H9 (cell line): ENCODE measurements at regions not wholly inside any gene's neighbourhood (a gene's known extent, or its start where the extent isn't known, plus 50 kb on each side); places are given as distances from the start of the nearest gene placed in this dataset.

ENCODE experiments used
- DNase-seq: peaks from one replicate; pipeline ENCODE4 v3.0.0-alpha.2; 2017
- H2AFZ ChIP-seq: one replicate; pipeline ENCODE4 v1.6.1; 2013; ENCODE audit warnings: mild to moderate bottlenecking, low read length, control low read depth, moderate library complexity
- H2AK5ac ChIP-seq: 2 replicates; pipeline ENCODE4 v1.6.1; 2013; ENCODE audit warnings: low read length, control low read depth, mixed read lengths; ENCODE audit not compliant: insufficient read length
- H2BK120ac ChIP-seq: one replicate; pipeline ENCODE4 v1.6.1; 2013; ENCODE audit warnings: low read depth, mild to moderate bottlenecking, low read length, control low read depth, inconsistent platforms; ENCODE audit not compliant: poor library complexity, severe bottlenecking
- H2BK12ac ChIP-seq: 2 replicates; pipeline ENCODE4 v1.6.1; 2013; ENCODE audit warnings: low read length, control low read depth, mixed read lengths, low read depth; ENCODE audit not compliant: insufficient read length
- H2BK15ac ChIP-seq: 2 replicates; pipeline ENCODE4 v1.6.1; 2013; ENCODE audit warnings: low read depth, low read length, control low read depth
- H2BK20ac ChIP-seq: one replicate; pipeline ENCODE4 v1.6.1; 2013; ENCODE audit warnings: low read depth, mild to moderate bottlenecking, low read length, control low read depth, inconsistent platforms; ENCODE audit not compliant: poor library complexity, severe bottlenecking
- H2BK5ac ChIP-seq: 2 replicates; pipeline ENCODE4 v1.6.1; 2013; ENCODE audit warnings: low read length, control low read depth, mixed read lengths; ENCODE audit not compliant: insufficient read length
- H3K14ac ChIP-seq: 2 replicates; pipeline ENCODE4 v1.6.1; 2013; ENCODE audit warnings: low read length, control low read depth; ENCODE audit not compliant: insufficient read depth
- H3K18ac ChIP-seq: 2 replicates; pipeline ENCODE4 v1.6.1; 2013; ENCODE audit warnings: low read depth, mild to moderate bottlenecking, mixed read lengths, low read length, control low read depth; ENCODE audit not compliant: insufficient read length
- H3K23ac ChIP-seq: 2 replicates; pipeline ENCODE4 v1.6.1; 2013; ENCODE audit warnings: low read length, control low read depth, mixed read lengths, low read depth; ENCODE audit not compliant: insufficient read length
- H3K23me2 ChIP-seq: 2 replicates; pipeline ENCODE4 v1.6.1; 2013; ENCODE audit warnings: low read depth, mild to moderate bottlenecking, mixed read lengths, low read length, control low read depth; ENCODE audit not compliant: insufficient read length, poor library complexity, severe bottlenecking
- H3K27ac ChIP-seq: 2 replicates; pipeline ENCODE4 v1.5.1; 2013; ENCODE audit warnings: low read length, control low read depth, mixed read lengths, low read depth; ENCODE audit not compliant: insufficient read length
- H3K27me3 ChIP-seq: 2 replicates; pipeline ENCODE4 v1.6.1; 2013; ENCODE audit warnings: low read length, control low read depth, inconsistent platforms; ENCODE audit not compliant: insufficient read depth
- H3K4ac ChIP-seq: 2 replicates; pipeline ENCODE4 v1.6.1; 2013; ENCODE audit warnings: low read depth, mild to moderate bottlenecking, control low read depth, inconsistent platforms, low read length, moderate library complexity
- H3K4me1 ChIP-seq: 2 replicates; pipeline ENCODE4 v1.6.1; 2013; ENCODE audit warnings: low read length, control low read depth, inconsistent platforms; ENCODE audit not compliant: insufficient read depth
- H3K4me2 ChIP-seq: 2 replicates; pipeline ENCODE4 v1.6.1; 2013; ENCODE audit warnings: low read length, control low read depth, mixed read lengths; ENCODE audit not compliant: insufficient read length, insufficient read depth
- H3K56ac ChIP-seq: 2 replicates; pipeline ENCODE4 v1.6.1; 2013; ENCODE audit warnings: low read depth, mild to moderate bottlenecking, mixed read lengths, low read length, control low read depth; ENCODE audit not compliant: insufficient read length
- H3K79me1 ChIP-seq: 2 replicates; pipeline ENCODE4 v1.6.1; 2013; ENCODE audit warnings: low read depth, mild to moderate bottlenecking, moderate library complexity, low read length, control low read depth, inconsistent platforms; ENCODE audit not compliant: insufficient read depth, poor library complexity, severe bottlenecking
- H3K79me2 ChIP-seq: 2 replicates; pipeline ENCODE4 v1.6.1; 2013; ENCODE audit warnings: low read length, control low read depth, inconsistent platforms; ENCODE audit not compliant: insufficient read depth
- H3K9ac ChIP-seq: 2 replicates; pipeline ENCODE4 v1.6.1; 2013; ENCODE audit warnings: low read length, control low read depth, mixed read lengths; ENCODE audit not compliant: insufficient read length; ENCODE audit errors: extremely low read depth
- H3K9me3 ChIP-seq: one replicate; pipeline ENCODE4 v1.6.1; 2013; ENCODE audit warnings: low read depth, low read length, inconsistent platforms; ENCODE audit not compliant: control insufficient read depth
- H3T11ph ChIP-seq: one replicate; pipeline ENCODE4 v1.6.1; 2013; ENCODE audit warnings: mild to moderate bottlenecking, low read length, control low read depth, inconsistent platforms
- H4K20me1 ChIP-seq: one replicate; pipeline ENCODE4 v1.6.1; 2013; ENCODE audit not compliant: control insufficient read depth, insufficient read length, insufficient read depth
- H4K5ac ChIP-seq: 2 replicates; pipeline ENCODE4 v1.6.1; 2013; ENCODE audit warnings: low read depth, mild to moderate bottlenecking, mixed read lengths, low read length, control low read depth; ENCODE audit not compliant: insufficient read length
- H4K8ac ChIP-seq: replicated peaks from 2 replicates; pipeline ENCODE4 v1.6.1; 2013; ENCODE audit warnings: low read length, control low read depth, mixed read lengths, low read depth; ENCODE audit not compliant: insufficient read length
- H4K91ac ChIP-seq: 2 replicates; pipeline ENCODE4 v1.6.1; 2013; ENCODE audit warnings: low read depth, mild to moderate bottlenecking, moderate library complexity, mixed read lengths, low read length, control low read depth; ENCODE audit not compliant: insufficient read length
- H3K27ac Mint-ChIP-seq, 3 experiments: 2 replicates in 2 of 3; 3 replicates in 1 of 3; pipeline ENCODE4 v1.8.0; 2020 to 2021; ENCODE audit warnings: mixed read lengths in 3 of 3, mild to moderate bottlenecking in 1 of 3, moderate library complexity in 1 of 3
- H3K27me3 Mint-ChIP-seq: 2 replicates; pipeline ENCODE4 v1.8.0; 2021; ENCODE audit warnings: low read depth, mild to moderate bottlenecking, moderate library complexity, mixed read lengths
- H3K36me3 Mint-ChIP-seq, 3 experiments: 2 replicates in 2 of 3; 3 replicates in 1 of 3; pipeline ENCODE4 v1.8.0; 2020 to 2021; ENCODE audit warnings: low read depth in 3 of 3, mixed read lengths in 3 of 3; ENCODE audit not compliant: insufficient read depth in 1 of 3
- H3K4me1 Mint-ChIP-seq, 2 experiments: 2 replicates each; pipeline ENCODE4 v1.8.0; 2020; ENCODE audit warnings: mixed read lengths in 2 of 2
- H3K4me3 Mint-ChIP-seq, 2 experiments: 2 replicates in 1 of 2; 3 replicates in 1 of 2; pipeline ENCODE4 v1.8.0; 2020 to 2021; ENCODE audit warnings: mild to moderate bottlenecking in 2 of 2, mixed read lengths in 2 of 2, moderate library complexity in 1 of 2
- H3K9me3 Mint-ChIP-seq, 2 experiments: 2 replicates in 1 of 2; 3 replicates in 1 of 2; pipeline ENCODE4 v1.8.0; 2020; ENCODE audit warnings: mild to moderate bottlenecking in 2 of 2, mixed read lengths in 2 of 2, moderate library complexity in 1 of 2
- WGBS: extraction: QIAGEN DNeasy Blood & Tissue Kit; methylation state at CpG from one replicate; pipeline ENCODE4 v1.1.7; 2013; ENCODE audit warnings: missing lambda C conversion rate, low lambda C conversion rate, mixed read lengths; ENCODE audit not compliant: insufficient read length; ENCODE audit errors: extremely low coverage; 5-methylcytosine and 5-hydroxymethylcytosine counted together
- TF ChIP-seq, protein P1 (sequence below): fragments of 200-600 bp; sonication (generic); conservative IDR thresholded peaks from 3 replicates; pipeline ENCODE4 v1.8.0; 2021; ENCODE audit warnings: antibody characterized with exemption, mild to moderate bottlenecking

DNA sequence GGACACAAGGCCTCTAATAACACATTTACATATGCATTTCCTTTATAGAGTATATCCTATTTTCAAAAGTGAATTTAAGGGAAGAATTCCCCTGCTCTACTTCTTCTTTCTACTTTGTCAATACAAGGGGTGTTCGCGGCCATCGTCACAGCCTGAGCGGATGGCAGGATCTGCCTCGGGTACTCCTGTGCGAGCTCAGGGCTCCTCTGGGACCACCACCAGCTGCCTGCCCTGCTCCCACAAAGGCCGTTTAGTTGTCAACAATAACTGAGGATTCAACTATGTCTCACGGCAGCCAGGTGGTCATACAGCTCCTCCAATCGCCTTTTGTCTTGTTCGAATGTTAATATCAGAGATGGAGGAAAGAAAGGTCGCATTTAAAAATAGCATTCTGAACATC is 228.2 kb upstream of the TENM3 start:
- H3K27ac Mint-ChIP-seq = no peak overlapping the region; a peak in 1 of 7 replicates
- H3K9me3 Mint-ChIP-seq = no peaks in the 10 kb centered on the region

More for the DNA sequence above, 228.2 kb upstream of the TENM3 start:
- Mint-ChIP-seq H3K36me3 (peaks cover 0 to under 1% (median under 1%) of the 10 kb centered on the region in 3 experiments; a peak in 2 of 7 replicates), H3K4me1 (peaks cover 5% of the 10 kb centered on the region in 2 experiments), H3K4me3 (no peak overlapping the region), H3K27me3 (no peaks in the 10 kb centered on the region)
- H3K27ac ChIP-seq = no peak overlapping the region
- H3K14ac ChIP-seq = no peak overlapping the region
- no CpG with 5 or more reads among the region's 11 CpGs for WGBS
- no peaks in the 10 kb centered on the region for H3K27me3 ChIP-seq
- H4K91ac ChIP-seq = no peak overlapping the region
- no peak overlapping the region for H2BK120ac ChIP-seq
- no peaks in the 10 kb centered on the region for H3K79me2 ChIP-seq
- no peak overlapping the region for H2BK15ac ChIP-seq
- no peak overlapping the region for H3T11ph ChIP-seq
- H3K23ac ChIP-seq = no peak overlapping the region
- no peak overlapping the region for H2AFZ ChIP-seq
- no peak overlapping the region for H2AK5ac ChIP-seq
- no peak overlapping the region for H3K4ac ChIP-seq
- no peak overlapping the region for H3K56ac ChIP-seq
- no peaks in the 10 kb centered on the region for H3K79me1 ChIP-seq
- no peak overlapping the region for H3K18ac ChIP-seq
- H4K8ac ChIP-seq = no peak overlapping the region
- no peak overlapping the region for H2BK12ac ChIP-seq
- no peaks in the 10 kb centered on the region for H3K23me2 ChIP-seq
- no peak for DNase-seq
- H3K4me2 ChIP-seq = no peak overlapping the region
- TF ChIP-seq, protein P1, sequence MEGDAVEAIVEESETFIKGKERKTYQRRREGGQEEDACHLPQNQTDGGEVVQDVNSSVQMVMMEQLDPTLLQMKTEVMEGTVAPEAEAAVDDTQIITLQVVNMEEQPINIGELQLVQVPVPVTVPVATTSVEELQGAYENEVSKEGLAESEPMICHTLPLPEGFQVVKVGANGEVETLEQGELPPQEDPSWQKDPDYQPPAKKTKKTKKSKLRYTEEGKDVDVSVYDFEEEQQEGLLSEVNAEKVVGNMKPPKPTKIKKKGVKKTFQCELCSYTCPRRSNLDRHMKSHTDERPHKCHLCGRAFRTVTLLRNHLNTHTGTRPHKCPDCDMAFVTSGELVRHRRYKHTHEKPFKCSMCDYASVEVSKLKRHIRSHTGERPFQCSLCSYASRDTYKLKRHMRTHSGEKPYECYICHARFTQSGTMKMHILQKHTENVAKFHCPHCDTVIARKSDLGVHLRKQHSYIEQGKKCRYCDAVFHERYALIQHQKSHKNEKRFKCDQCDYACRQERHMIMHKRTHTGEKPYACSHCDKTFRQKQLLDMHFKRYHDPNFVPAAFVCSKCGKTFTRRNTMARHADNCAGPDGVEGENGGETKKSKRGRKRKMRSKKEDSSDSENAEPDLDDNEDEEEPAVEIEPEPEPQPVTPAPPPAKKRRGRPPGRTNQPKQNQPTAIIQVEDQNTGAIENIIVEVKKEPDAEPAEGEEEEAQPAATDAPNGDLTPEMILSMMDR = no peak
- H3K9ac ChIP-seq = no peak overlapping the region
- H4K5ac ChIP-seq = no peak overlapping the region
- no peak overlapping the region for H2BK20ac ChIP-seq
- H4K20me1 ChIP-seq = no peaks in the 10 kb centered on the region
- H2BK5ac ChIP-seq = no peak overlapping the region
- no peaks in the 10 kb centered on the region for H3K9me3 ChIP-seq
- no peaks in the 10 kb centered on the region for H3K4me1 ChIP-seq
